ENCODE measurements at regions not wholly inside any gene's neighbourhood (a gene's known extent, or its start where the extent isn't known, plus 50 kb on each side); places are given as distances from the start of the nearest gene placed in this dataset.

DNA sequence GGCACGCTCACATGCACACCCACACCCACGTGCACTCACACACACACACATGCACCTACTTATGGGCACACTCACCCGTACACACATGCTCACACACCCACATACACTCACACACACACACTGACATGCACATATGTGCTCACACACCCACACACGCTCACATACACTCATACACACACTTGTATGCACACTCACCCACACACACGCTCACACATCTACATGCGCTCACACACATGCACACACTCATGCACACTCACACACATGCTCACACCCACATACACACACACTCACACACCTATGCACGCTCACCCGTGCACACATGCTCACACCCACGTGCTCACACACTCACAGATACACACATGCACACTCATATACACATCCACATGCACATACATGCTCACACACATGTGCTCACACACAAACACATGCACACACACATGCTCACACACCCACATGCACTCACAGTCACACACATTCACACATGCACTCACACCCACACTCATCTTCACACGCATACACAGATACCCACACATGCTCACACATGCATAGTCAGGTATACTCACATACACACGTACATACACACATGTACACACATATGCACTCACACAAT is 138.3 kb downstream of the OLFM1 start:
- TF ChIP-seq, protein P1, sequence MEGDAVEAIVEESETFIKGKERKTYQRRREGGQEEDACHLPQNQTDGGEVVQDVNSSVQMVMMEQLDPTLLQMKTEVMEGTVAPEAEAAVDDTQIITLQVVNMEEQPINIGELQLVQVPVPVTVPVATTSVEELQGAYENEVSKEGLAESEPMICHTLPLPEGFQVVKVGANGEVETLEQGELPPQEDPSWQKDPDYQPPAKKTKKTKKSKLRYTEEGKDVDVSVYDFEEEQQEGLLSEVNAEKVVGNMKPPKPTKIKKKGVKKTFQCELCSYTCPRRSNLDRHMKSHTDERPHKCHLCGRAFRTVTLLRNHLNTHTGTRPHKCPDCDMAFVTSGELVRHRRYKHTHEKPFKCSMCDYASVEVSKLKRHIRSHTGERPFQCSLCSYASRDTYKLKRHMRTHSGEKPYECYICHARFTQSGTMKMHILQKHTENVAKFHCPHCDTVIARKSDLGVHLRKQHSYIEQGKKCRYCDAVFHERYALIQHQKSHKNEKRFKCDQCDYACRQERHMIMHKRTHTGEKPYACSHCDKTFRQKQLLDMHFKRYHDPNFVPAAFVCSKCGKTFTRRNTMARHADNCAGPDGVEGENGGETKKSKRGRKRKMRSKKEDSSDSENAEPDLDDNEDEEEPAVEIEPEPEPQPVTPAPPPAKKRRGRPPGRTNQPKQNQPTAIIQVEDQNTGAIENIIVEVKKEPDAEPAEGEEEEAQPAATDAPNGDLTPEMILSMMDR (IDR thresholded peaks at IDR 0.05) = no peak
- TF ChIP-seq, protein P2, sequence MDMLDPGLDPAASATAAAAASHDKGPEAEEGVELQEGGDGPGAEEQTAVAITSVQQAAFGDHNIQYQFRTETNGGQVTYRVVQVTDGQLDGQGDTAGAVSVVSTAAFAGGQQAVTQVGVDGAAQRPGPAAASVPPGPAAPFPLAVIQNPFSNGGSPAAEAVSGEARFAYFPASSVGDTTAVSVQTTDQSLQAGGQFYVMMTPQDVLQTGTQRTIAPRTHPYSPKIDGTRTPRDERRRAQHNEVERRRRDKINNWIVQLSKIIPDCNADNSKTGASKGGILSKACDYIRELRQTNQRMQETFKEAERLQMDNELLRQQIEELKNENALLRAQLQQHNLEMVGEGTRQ (IDR thresholded peaks at IDR 0.05) = no peak
- no peak; the same call in 1 of the 2 replicates for TF ChIP-seq POLR2A (IDR thresholded peaks at IDR 0.05; ENCODE audit: low read length)
- TF ChIP-seq TP53 (CRISPR knock-in tag; IDR thresholded peaks at IDR 0.05) = no peak
- TF ChIP-seq CHD2 (IDR thresholded peaks at IDR 0.05; ENCODE audit: low read length, partially characterized antibody) = no peak
- TF ChIP-seq SMC3 (IDR thresholded peaks at IDR 0.05) = no peak
- TF ChIP-seq EP300 (IDR thresholded peaks at IDR 0.05) = no peak
- TF ChIP-seq RAD21 (conservative IDR thresholded peaks at IDR 0.05 in 1 of 2, IDR thresholded peaks at IDR 0.05 in 1 of 2) = no peak
- no peak for TF ChIP-seq MAFK (IDR thresholded peaks at IDR 0.05; ENCODE audit: partially characterized antibody)

All from A549 (cell line).